Keratinocyte (primary cell): ENCODE measurements at regions not wholly inside any gene's neighbourhood (a gene's known extent, or its start where the extent isn't known, plus 50 kb on each side); places are given as distances from the start of the nearest gene placed in this dataset.

Experiments used
- DNase-seq: peaks from one replicate; pipeline ENCODE4 v3.0.0-alpha.2; 2011; ENCODE audit warnings: low read depth, missing footprints, low spot score
- FAIRE-seq: peaks from 2 replicates; lab custom pipeline; 2011; peaks lifted over from hg19 to GRCh38; lab: Jason Lieb, UNC
- H2AFZ ChIP-seq: 2 replicates; pipeline ENCODE4 v1.6.0; 2012; ENCODE audit warnings: low read length, control low read depth, inconsistent platforms; ENCODE audit not compliant: control insufficient read depth
- H3K27ac ChIP-seq: 2 replicates; pipeline ENCODE4 v1.5.1; 2011; ENCODE audit warnings: low read length; ENCODE audit not compliant: control insufficient read depth, insufficient read depth
- H3K27me3 ChIP-seq: 3 replicates; pipeline ENCODE4 v1.6.0; 2011; ENCODE audit warnings: low read length; ENCODE audit not compliant: control insufficient read depth, insufficient read depth; ENCODE audit errors: extremely low read depth
- H3K36me3 ChIP-seq, 2 experiments: 2 replicates in 1 of 2; 3 replicates in 1 of 2; pipeline ENCODE4 v1.5.1; 2011; ENCODE audit warnings: low read length in 2 of 2, mild to moderate bottlenecking in 1 of 2; ENCODE audit not compliant: control insufficient read depth in 2 of 2, insufficient read depth in 2 of 2; ENCODE audit errors: extremely low read depth in 1 of 2
- H3K4me1 ChIP-seq: 3 replicates; pipeline ENCODE4 v1.5.1; 2011; ENCODE audit warnings: low read length; ENCODE audit not compliant: control insufficient read depth, insufficient read depth; ENCODE audit errors: extremely low read depth
- H3K4me2 ChIP-seq: 3 replicates; pipeline ENCODE4 v1.6.0; 2011; ENCODE audit warnings: low read depth, low read length; ENCODE audit not compliant: control insufficient read depth, insufficient read depth; ENCODE audit errors: extremely low read depth
- H3K4me3 ChIP-seq, 3 experiments: fragments of 200-600 bp in 1 of 3; sonication (generic) in 1 of 3; 2 replicates in 2 of 3; 3 replicates in 1 of 3; pipeline ENCODE4 v1.5.1; 2011 to 2016; ENCODE audit warnings: low read length in 3 of 3, mild to moderate bottlenecking in 3 of 3, control low read depth in 2 of 3, inconsistent platforms in 1 of 3, low read depth in 1 of 3, mixed read lengths in 1 of 3, mixed run types in 1 of 3, moderate library complexity in 1 of 3; ENCODE audit not compliant: control insufficient read depth in 2 of 3, insufficient read depth in 2 of 3; ENCODE audit errors: extremely low read depth in 1 of 3
- H3K79me2 ChIP-seq: 2 replicates; pipeline ENCODE4 v1.6.0; 2012; ENCODE audit warnings: low read length; ENCODE audit not compliant: control insufficient read depth, insufficient read depth
- H3K9ac ChIP-seq: 3 replicates; pipeline ENCODE4 v1.6.0; 2011; ENCODE audit warnings: low read length; ENCODE audit not compliant: control insufficient read depth, insufficient read depth; ENCODE audit errors: extremely low read depth
- H3K9me1 ChIP-seq: 3 replicates; pipeline ENCODE4 v1.6.0; 2011; ENCODE audit warnings: low read length; ENCODE audit not compliant: control insufficient read depth, insufficient read depth; ENCODE audit errors: extremely low read depth
- H3K9me3 ChIP-seq: 2 replicates; pipeline ENCODE4 v1.5.1; 2012; ENCODE audit warnings: low read depth, low read length; ENCODE audit not compliant: control insufficient read depth
- H4K20me1 ChIP-seq: 3 replicates; pipeline ENCODE4 v1.6.0; 2011; ENCODE audit warnings: low read length; ENCODE audit not compliant: control insufficient read depth, insufficient read depth; ENCODE audit errors: extremely low read depth
- EZH2 ChIP-seq: IDR thresholded peaks from one replicate; pipeline ENCODE4 v1.6.1; 2012; ENCODE audit warnings: inconsistent platforms, mild to moderate bottlenecking, low read length, moderate library complexity
- dilution Hi-C: fragments of 300-500 bp; cut with MboI; formaldehyde crosslinking; loops from one replicate; pipeline ENCODE4 v1.7.0; 2020; ENCODE audit warnings: low sequenced_read_pairs; ENCODE audit not compliant: extremely low pct_ligation_motif_present
- TF ChIP-seq, protein P1 (sequence below), 3 experiments: IDR thresholded peaks in 1 of 3; conservative IDR thresholded peaks in 1 of 3; optimal IDR thresholded peaks in 1 of 3; 2 replicates in 2 of 3; 3 replicates in 1 of 3; pipeline versions ENCODE3 to v1.5.1; 2011; ENCODE audit warnings: low read length in 3 of 3, mild to moderate bottlenecking in 3 of 3, moderate library complexity in 2 of 3, control low read depth in 1 of 3, inconsistent platforms in 1 of 3; ENCODE audit not compliant: insufficient read depth in 2 of 3; ENCODE audit errors: extremely low read depth in 1 of 3

DNA sequence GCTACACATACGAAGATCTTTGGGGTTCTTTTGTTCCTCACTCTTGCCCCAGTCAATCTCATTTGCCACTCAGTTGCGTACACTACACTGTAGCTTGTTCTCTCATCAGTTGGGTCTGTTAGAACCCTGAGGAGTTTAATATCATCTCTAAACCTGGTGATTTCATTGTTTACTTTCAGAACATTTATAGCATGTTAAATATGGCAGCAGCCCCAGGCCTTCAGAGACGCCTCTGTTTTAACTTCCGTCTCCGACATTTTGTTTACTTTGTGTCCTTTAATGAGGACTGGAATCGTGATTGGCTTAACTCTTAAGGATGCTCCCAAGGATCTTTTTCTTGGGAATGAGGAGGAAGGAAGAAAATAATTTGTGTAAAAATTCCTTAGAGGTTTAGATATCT is 510.1 kb downstream of the NR2F1-AS1 start:
- Histone ChIP-seq H3K36me3 (no peaks in the 10 kb centered on the region), H2AFZ (no peak overlapping the region), H3K9me1 (no peaks in the 10 kb centered on the region), H3K4me3 (no peak overlapping the region), H3K4me1 (peaks cover 6% of the 10 kb centered on the region), H4K20me1 (no peaks in the 10 kb centered on the region), H3K9me3 (no peaks in the 10 kb centered on the region), H3K4me2 (no peak overlapping the region), H3K27ac (no peak overlapping the region), H3K27me3 (no peaks in the 10 kb centered on the region), H3K9ac (no peak overlapping the region), H3K79me2 (no peaks in the 10 kb centered on the region)
- dilution Hi-C loops: no loop called here
- DNase-seq (no peak), FAIRE-seq (no peak)
- TF ChIP-seq, protein P1, sequence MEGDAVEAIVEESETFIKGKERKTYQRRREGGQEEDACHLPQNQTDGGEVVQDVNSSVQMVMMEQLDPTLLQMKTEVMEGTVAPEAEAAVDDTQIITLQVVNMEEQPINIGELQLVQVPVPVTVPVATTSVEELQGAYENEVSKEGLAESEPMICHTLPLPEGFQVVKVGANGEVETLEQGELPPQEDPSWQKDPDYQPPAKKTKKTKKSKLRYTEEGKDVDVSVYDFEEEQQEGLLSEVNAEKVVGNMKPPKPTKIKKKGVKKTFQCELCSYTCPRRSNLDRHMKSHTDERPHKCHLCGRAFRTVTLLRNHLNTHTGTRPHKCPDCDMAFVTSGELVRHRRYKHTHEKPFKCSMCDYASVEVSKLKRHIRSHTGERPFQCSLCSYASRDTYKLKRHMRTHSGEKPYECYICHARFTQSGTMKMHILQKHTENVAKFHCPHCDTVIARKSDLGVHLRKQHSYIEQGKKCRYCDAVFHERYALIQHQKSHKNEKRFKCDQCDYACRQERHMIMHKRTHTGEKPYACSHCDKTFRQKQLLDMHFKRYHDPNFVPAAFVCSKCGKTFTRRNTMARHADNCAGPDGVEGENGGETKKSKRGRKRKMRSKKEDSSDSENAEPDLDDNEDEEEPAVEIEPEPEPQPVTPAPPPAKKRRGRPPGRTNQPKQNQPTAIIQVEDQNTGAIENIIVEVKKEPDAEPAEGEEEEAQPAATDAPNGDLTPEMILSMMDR (optimal IDR thresholded peaks at IDR 0.05 in 1 of 3, IDR thresholded peaks at IDR 0.05 in 1 of 3, conservative IDR thresholded peaks at IDR 0.05 in 1 of 3; ENCODE audit: extremely low read depth in 1 of 3, insufficient read depth in 2 of 3, low read length in 3 of 3): no peak
- TF ChIP-seq EZH2: no peak

DNA sequence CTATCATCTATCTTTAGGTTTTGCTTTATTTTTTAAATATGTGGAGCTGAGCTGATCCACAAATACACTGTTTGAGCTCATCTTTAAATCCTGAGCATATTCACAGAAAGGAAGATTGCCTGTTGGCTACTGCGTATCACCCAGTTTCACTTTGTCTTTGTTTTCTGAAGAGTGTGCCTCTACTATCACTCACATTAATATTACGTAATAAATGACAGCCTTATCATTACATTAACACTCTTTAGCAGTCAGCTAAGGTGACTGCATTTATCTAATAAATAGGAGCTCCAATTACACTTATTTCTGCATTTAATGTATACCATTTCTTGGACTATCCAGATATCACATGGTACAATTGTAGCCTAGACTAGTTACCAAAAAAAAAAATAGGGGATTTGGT is 511.7 kb downstream of the NR2F1-AS1 start:
- Histone ChIP-seq H3K79me2 (no peaks in the 10 kb centered on the region), H3K4me3 (no peak overlapping the region), H3K27ac (no peak overlapping the region), H3K27me3 (no peaks in the 10 kb centered on the region), H3K4me2 (no peak overlapping the region), H3K9me1 (no peaks in the 10 kb centered on the region), H3K9ac (no peak overlapping the region), H3K36me3 (no peaks in the 10 kb centered on the region), H3K9me3 (no peaks in the 10 kb centered on the region), H4K20me1 (no peaks in the 10 kb centered on the region), H2AFZ (no peak overlapping the region), H3K4me1 (peaks cover 6% of the 10 kb centered on the region)
- DNase-seq (no peak), FAIRE-seq (no peak)
- dilution Hi-C loops: no loop called here
- TF ChIP-seq, protein P1 (optimal IDR thresholded peaks at IDR 0.05 in 1 of 3, IDR thresholded peaks at IDR 0.05 in 1 of 3, conservative IDR thresholded peaks at IDR 0.05 in 1 of 3; ENCODE audit: extremely low read depth in 1 of 3, insufficient read depth in 2 of 3, low read length in 3 of 3): no peak
- TF ChIP-seq EZH2: no peak
